ENCODE measurements at regions not wholly inside any gene's neighbourhood (a gene's known extent, or its start where the extent isn't known, plus 50 kb on each side); places are given as distances from the start of the nearest gene placed in this dataset.
A peak's percentile ranks its signal among the peaks of the same experiment; 100 is the strongest.
"Not testable (repeated sequence)": the region's sequence is repeated elsewhere in the genome, so short reads cannot be mapped to it uniquely, and the experiment has no call there.

- DNase-seq = no peak
Measured at GRCh38 chr11:69887841-69888427, 68.7 kb upstream of the FGF3 start.

DNA sequence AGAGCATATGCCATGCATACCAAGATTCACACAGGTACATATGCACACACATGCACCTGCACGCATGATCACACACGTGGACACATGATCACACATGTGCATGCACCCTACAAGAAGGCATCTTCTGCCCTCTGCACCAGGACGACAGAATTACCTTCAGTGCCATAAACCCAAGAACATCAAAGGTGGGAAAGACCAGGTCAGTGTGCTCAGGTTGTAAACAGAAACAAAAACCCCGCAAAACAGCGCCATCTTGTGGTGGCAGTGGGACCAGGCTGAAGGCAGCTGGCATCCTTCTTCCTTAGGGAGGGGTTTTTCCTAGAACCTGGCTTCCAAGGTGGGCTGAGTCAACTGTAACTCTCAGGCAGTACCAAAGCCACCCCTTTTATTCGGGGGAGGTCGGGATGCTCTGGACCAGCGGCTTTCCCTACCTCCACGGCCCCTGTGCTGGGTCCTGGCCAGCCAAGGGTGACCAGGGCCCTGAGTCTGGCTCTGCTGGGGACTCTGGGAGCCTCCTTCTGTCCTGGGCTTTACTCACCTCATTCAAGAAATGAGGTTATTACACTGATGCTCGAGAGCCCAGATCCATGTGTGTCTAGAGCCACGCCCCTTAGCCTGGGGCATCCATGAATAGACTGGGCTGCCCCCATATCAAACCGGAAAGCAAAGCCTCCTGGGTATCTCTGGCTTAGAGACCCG, 69.4 kb upstream of the FGF3 start:
- DNase-seq = peak; percentile 75

GRCh38 chr11:69889400-69890318, 70.4 kb upstream of the FGF3 start:
- no peak for DNase-seq

DNA sequence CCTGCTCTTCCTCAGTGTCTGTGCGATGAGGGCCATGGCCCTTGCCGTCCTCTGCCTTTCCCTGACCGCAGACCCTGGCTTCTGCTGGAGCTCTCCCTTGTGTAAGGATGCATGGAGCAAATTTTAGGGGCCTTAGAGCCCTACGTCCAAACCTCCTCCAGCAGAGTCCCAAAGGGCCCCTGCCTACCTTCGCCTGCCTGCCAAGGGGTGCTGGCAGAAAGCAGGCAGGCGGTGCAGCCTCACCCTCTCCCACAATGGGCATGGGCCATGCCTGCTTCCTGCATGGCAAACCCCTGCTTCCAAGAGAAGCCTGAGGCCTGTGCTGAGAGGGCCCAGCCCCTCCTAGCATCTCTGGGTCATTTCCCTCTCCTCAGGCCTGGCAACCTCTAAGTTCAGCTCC, 71.3 kb upstream of the FGF3 start:
- no peak for DNase-seq

GRCh38 chr11:69891421-69892236, 72.4 kb upstream of the FGF3 start:
- no peak for DNase-seq

GRCh38 chr11:69892237-69892985, 73.2 kb upstream of the FGF3 start:
- DNase-seq = peak; percentile 49

DNA sequence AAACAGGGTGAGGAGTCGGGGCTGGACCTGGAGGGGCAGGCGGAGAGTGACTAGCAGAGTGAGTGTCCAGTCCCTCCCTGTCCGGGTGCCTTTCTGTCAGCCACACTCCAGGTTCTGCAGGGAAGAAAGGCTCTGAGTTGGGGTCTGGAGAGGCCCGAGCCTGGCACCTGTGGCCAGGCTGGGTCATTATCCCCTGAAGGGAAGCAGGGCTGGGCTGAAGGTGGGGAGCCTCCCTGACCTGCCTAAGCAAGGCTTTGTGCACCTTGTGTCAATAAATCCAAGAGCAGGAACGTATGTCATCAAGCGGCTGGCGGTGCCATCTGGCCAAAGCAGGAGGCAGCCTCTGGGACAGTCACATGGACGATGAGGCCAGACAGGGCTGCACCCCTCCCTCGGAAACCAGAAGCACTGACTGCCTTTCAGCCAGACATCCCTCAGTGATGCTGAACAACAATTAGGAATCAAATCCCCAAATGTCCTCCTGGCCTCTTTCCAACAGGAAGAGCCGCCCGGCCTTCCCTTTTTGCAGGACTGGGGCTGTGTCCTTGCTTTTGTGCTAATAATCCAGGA, 73.9 kb upstream of the FGF3 start:
- peak; percentile 75 for DNase-seq

DNA sequence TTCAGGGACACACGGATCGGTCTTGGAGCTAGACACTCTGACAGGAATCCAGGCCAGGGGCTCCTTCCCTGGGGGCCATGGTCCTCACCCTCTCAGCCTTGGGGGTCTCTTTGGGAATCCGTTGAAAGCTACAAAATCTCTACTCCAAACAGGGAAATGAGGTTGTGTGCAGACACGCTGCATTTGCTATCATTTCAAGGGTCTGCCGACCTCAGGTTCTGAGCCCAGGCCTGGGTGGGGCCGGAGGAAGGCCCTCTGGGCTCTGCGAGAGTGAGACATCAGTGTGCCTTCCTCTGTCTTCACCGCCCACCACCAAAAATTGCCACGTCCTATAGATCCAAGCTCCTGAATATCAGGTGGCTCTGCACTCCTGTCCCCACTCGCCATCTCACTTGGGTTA, 74.4 kb upstream of the FGF3 start:
- no peak for DNase-seq

GRCh38 chr11:69894181-69894611, 75.0 kb upstream of the FGF3 start:
- no peak for DNase-seq

DNA sequence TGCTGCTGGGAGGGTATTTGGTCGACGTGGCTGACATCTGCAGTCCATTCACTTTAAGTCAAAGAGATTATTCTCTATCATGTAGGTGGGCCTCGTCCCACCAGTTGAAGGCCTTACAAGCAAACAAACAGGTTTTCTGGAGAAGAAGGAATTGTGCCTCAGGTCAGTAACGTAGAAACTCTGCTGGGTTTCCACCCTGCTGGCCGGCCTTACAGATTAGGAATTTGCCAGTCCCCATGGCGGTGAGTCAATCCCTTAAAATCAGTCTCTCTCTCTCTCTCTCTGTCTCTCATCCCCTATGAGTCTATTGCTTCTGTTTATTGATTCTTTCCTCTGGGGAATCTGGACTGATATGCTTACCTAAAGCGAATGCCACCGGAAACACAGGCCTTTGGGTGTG, 75.4 kb upstream of the FGF3 start:
- no peak for DNase-seq

- DNase-seq = no peak
Measured at GRCh38 chr11:69896250-69896649, 77.0 kb upstream of the FGF3 start.

GRCh38 chr11:69898123-69898522, 78.9 kb upstream of the FGF3 start:
- no peak for DNase-seq

- DNase-seq = no peak
Measured at GRCh38 chr11:69899957-69900821, 81.0 kb upstream of the FGF3 start.

DNA sequence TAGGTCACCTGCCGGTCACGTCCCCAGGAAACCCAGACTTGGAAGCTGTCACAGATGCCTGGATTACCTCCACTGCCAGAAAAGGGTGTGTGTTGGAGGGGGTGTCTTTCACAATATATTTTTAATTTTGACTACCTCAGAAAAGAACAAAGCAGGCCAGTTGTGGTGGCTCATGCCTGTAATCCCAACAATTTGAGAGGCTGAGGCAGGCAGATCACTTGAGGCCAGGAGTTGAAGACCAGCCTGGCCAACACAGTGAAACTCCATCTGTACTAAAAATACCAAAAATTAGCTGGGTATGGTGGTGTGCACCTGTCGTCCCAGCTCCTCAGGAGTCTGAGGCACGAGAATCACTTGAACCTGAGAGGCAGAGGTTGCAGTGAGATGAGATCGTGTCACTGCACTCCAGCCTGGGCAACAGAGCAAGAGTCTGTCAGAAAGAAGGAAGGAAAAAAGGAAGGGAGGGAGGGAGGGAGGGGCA, 81.6 kb upstream of the FGF3 start:
- DNase-seq = not testable (repeated sequence)

GRCh38 chr11:69902337-69902736, 83.1 kb upstream of the FGF3 start:
- DNase-seq = no peak

DNA sequence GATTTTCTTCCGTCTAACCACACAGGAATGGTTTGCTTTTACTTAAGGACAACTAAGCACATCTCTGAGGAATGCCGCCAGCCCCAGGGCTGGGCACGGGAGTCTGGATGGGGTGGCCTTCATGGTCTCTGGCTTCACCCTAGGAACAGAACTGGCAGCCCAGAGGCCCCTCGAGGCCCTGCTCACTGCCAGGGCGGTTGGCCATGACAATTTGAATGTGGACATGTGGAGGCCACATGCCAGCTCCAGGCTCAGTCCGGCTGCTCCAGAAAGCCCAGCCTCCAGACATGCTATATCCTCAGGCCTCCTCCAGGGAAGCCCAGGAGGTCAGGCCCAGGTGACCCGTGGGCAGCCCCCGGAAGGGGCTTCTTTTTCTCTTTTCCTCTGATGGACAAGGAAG, 84.0 kb upstream of the FGF3 start:
- no peak for DNase-seq

- DNase-seq = no peak
Measured at GRCh38 chr11:69904161-69904973, 85.2 kb upstream of the FGF3 start.

DNA sequence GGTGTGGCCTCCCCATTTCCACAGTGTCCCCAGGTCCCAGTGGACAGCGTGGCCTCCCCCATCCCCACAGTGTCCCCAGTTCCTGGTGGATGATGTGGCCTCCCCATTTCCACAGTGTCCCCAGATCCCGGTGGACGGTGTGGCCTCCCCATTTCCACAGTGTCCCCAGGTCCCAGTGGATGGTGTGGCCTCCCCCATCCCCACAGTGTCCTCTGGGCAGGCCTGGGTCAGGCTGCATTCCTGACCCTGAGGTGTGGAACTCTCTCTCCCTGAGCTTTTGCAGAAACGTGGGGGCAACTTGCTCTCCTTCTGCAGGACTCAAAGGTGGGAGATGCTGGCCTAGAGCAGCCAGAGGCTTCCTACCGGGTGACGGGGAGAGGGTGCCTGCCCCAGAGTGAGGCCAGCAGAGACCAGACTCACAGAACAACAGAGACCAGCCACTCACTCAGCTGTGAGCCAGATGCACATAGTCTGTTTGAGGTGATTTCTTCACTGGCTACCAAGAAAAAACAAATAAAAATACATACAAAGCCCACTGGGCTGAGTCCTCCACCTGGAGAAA, 85.8 kb upstream of the FGF3 start:
- DNase-seq = no peak

Data from NCI-H82 (cell line).